ENCODE measurements at regions not wholly inside any gene's neighbourhood (a gene's known extent, or its start where the extent isn't known, plus 50 kb on each side); places are given as distances from the start of the nearest gene placed in this dataset.

DNA sequence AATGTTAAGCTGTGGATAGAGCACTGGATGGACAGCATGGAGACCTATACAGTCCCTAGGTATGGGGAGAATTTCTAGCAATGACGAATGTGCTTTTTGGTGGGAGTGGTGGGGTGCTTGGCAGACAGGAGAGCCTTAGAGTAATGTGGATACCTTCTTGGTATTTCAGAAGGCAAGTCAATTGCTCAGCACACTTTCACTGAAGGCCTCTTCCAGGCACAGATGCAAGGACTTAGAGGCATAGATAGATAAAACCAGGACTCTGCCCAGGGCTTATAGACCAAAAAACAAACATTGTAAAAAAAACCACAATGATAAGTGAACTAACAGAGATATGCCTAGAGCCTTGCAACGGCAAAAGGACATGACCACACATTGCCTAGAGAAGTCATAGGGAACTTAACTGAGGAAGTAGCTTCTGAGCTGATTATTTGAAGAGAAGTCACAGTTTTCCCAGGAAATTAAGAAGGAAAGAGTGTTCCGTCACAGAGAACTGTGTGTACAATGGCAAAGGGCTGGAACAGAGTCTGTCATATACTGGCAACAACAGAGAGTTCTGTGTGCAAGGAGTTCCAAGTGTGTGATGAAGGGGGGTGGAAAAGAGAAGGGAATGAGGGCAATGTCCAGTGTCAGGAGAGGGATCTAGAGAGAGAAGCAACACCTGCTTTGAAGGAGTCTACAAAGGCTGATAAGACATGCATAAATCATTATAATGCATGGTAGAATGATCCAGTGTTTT lies 65.9 kb upstream of the PICALM start:
- no peak for DNase-seq (ENCODE audit: low read depth, low spot score)
- peak; percentile 78 for ATAC-seq
- no peaks in the 10 kb centered on the region for H3K36me3 ChIP-seq (ENCODE audit: control insufficient read depth, insufficient read depth, low read length)
- TF ChIP-seq TCF7L2 (IDR thresholded peaks at IDR 0.05; ENCODE audit: low read depth, low read length) = 0 out of 2 replicates have a peak, but pooled peaks have one; percentile 46
- no peak for TF ChIP-seq SIN3A (IDR thresholded peaks at IDR 0.05; ENCODE audit: borderline replicate concordance, insufficient read depth, low read depth, low read length)
- peaks cover 9% of the 10 kb centered on the region for H3K4me1 ChIP-seq (ENCODE audit: control insufficient read depth, insufficient read depth, low read length)
- H3K27me3 ChIP-seq (ENCODE audit: control insufficient read depth, insufficient read depth, low read length) = no peaks in the 10 kb centered on the region
- in situ Hi-C loops (cut with HindIII; ENCODE audit: low pct_unique_long_range_greater_than_20kb, low sequenced_read_pairs) = no loop called here
- no peaks in the 10 kb centered on the region for H3K9me3 ChIP-seq (ENCODE audit: control insufficient read depth, insufficient read depth, low read depth, low read length)
- ChIA-PET POLR2A (no interaction called here), CTCF (no interaction called here)
- intact Hi-C loops (cut with micrococcal nuclease; ENCODE audit: unreplicated experiment) = no loop called here
- peak overlapping the region; percentile 14; the same call in 1 of the 2 replicates for H3K27ac ChIP-seq (ENCODE audit: low read length)
- BruUV-seq (replicated peaks) = no TSS peak
- no peak overlapping the region for H3K4me3 ChIP-seq (ENCODE audit: low read depth in 2 of 2, low read length in 2 of 2)

DNA sequence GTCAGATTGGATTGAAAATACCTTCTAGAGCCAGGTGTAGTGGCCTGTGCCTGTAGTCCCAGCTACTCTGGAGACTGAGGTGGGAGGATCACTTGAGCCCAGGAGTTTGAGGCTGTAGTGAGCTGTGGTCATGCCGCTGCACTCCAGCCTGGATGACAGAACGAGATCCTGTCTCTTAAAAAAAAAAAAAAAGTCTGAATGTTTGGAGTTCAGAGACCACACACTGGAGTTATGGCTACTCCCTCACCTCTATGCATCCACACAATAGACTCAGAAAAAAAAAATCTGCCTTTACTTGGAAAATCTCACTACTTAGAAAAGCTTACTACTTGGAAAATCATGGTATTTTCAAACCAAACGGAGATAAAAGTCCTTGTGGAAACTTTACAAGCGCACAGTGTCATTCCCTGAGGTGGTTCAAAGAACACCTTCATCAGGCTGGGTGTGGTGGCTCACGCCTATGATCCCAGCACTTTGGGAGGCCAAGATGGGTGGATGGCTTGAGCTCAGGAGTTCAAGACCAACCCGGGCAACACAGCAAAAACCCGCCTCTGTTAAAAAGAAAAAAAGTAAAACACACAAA lies 63.9 kb upstream of the PICALM start:
- TF ChIP-seq, protein P1, sequence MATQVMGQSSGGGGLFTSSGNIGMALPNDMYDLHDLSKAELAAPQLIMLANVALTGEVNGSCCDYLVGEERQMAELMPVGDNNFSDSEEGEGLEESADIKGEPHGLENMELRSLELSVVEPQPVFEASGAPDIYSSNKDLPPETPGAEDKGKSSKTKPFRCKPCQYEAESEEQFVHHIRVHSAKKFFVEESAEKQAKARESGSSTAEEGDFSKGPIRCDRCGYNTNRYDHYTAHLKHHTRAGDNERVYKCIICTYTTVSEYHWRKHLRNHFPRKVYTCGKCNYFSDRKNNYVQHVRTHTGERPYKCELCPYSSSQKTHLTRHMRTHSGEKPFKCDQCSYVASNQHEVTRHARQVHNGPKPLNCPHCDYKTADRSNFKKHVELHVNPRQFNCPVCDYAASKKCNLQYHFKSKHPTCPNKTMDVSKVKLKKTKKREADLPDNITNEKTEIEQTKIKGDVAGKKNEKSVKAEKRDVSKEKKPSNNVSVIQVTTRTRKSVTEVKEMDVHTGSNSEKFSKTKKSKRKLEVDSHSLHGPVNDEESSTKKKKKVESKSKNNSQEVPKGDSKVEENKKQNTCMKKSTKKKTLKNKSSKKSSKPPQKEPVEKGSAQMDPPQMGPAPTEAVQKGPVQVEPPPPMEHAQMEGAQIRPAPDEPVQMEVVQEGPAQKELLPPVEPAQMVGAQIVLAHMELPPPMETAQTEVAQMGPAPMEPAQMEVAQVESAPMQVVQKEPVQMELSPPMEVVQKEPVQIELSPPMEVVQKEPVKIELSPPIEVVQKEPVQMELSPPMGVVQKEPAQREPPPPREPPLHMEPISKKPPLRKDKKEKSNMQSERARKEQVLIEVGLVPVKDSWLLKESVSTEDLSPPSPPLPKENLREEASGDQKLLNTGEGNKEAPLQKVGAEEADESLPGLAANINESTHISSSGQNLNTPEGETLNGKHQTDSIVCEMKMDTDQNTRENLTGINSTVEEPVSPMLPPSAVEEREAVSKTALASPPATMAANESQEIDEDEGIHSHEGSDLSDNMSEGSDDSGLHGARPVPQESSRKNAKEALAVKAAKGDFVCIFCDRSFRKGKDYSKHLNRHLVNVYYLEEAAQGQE (IDR thresholded peaks at IDR 0.05; ENCODE audit: insufficient read depth in 1 of 2, low read depth in 2 of 2, low read length in 1 of 2) = no peak
- CTCF ChIA-PET = interaction anchor here (0.7 kb wide), 2 partner anchors 9 to 16 kb away, joined by 5 read pairs; no protein-coding TSS in a partner anchor
- H3K27ac ChIP-seq (ENCODE audit: low read length) = no peak overlapping the region
- in situ Hi-C loops (cut with HindIII; ENCODE audit: low pct_unique_long_range_greater_than_20kb, low sequenced_read_pairs) (no loop called here), intact Hi-C loops (cut with micrococcal nuclease; ENCODE audit: unreplicated experiment) (no loop called here)
- DNase-seq (ENCODE audit: low read depth, low spot score) = no peak
- H3K4me1 ChIP-seq (ENCODE audit: control insufficient read depth, insufficient read depth, low read length) = peaks cover 9% of the 10 kb centered on the region
- no peaks in the 10 kb centered on the region; the same call in 1 of the 2 replicates for H3K27me3 ChIP-seq (ENCODE audit: control insufficient read depth, insufficient read depth, low read length)
- no peak for ATAC-seq
- no peaks in the 10 kb centered on the region for H3K36me3 ChIP-seq (ENCODE audit: control insufficient read depth, insufficient read depth, low read length)
- no peaks in the 10 kb centered on the region for H3K9me3 ChIP-seq (ENCODE audit: control insufficient read depth, insufficient read depth, low read depth, low read length)
- POLR2A ChIA-PET = no interaction called here
- BruUV-seq (replicated peaks) = no TSS peak
- no peak overlapping the region for H3K4me3 ChIP-seq (ENCODE audit: low read depth in 2 of 2, low read length in 2 of 2)

DNA sequence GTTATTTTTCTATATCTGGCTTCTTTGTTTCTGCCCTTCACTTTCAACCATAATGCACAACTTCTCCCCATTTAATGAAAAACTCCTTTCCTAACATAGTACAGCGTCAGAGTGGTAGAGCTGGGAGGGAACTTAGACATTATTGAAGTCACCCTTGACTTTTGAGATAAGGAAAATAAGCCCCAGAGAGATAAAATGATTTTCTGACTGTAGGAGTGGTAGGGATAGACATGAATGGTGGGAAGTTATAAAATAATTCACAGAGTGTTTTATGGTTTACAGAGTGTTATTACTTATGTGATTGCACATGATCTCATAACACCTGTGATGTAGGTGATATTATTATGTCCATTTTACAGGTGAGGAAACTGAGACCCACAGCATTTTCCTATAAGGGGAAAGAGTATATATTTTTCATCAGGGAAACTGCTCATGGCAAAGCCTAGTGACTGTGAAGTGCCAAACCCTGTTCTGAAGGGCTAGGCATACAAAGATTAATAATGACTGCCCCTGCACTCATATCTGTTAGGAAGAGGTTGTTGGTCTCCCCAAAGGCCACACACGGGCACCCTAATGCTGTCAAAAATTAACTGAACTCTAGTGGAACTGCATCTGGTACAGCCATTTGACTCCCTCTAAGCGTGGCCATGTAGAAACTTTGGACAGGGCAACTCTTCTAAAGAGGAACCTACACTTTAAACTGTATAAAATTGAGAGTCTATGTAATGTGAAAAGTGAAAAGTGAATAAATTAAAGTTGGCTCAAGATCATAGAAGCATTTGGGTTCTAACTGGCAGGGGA lies 61.1 kb upstream of the PICALM start:
- no peak for DNase-seq (ENCODE audit: low read depth, low spot score)
- TF ChIP-seq, protein P1 (IDR thresholded peaks at IDR 0.05; ENCODE audit: insufficient read depth in 1 of 2, low read depth in 2 of 2, low read length in 1 of 2) = no peak
- TF ChIP-seq, protein P2, sequence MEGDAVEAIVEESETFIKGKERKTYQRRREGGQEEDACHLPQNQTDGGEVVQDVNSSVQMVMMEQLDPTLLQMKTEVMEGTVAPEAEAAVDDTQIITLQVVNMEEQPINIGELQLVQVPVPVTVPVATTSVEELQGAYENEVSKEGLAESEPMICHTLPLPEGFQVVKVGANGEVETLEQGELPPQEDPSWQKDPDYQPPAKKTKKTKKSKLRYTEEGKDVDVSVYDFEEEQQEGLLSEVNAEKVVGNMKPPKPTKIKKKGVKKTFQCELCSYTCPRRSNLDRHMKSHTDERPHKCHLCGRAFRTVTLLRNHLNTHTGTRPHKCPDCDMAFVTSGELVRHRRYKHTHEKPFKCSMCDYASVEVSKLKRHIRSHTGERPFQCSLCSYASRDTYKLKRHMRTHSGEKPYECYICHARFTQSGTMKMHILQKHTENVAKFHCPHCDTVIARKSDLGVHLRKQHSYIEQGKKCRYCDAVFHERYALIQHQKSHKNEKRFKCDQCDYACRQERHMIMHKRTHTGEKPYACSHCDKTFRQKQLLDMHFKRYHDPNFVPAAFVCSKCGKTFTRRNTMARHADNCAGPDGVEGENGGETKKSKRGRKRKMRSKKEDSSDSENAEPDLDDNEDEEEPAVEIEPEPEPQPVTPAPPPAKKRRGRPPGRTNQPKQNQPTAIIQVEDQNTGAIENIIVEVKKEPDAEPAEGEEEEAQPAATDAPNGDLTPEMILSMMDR (IDR thresholded peaks at IDR 0.05) = no peak
- TF ChIP-seq SIN3A (IDR thresholded peaks at IDR 0.05; ENCODE audit: borderline replicate concordance, insufficient read depth, low read depth, low read length) (no peak), POLR2AphosphoS5 (IDR thresholded peaks at IDR 0.05; ENCODE audit: low read depth, low read length) (no peak), TCF7L2 (IDR thresholded peaks at IDR 0.05; ENCODE audit: low read depth, low read length) (no peak)
- no TSS peak for BruUV-seq (replicated peaks)
- CTCF ChIA-PET = no interaction called here
- ATAC-seq = no peak
- Histone ChIP-seq H3K4me3 (ENCODE audit: low read depth in 2 of 2, low read length in 2 of 2) (no peak overlapping the region), H3K36me3 (ENCODE audit: control insufficient read depth, insufficient read depth, low read length) (no peaks in the 10 kb centered on the region), H3K27ac (ENCODE audit: low read length) (no peak overlapping the region), H3K9me3 (ENCODE audit: control insufficient read depth, insufficient read depth, low read depth, low read length) (no peaks in the 10 kb centered on the region), H3K27me3 (ENCODE audit: control insufficient read depth, insufficient read depth, low read length) (no peaks in the 10 kb centered on the region; the same call in 1 of the 2 replicates), H3K4me1 (ENCODE audit: control insufficient read depth, insufficient read depth, low read length) (peaks cover 5% of the 10 kb centered on the region)
- POLR2A ChIA-PET = no interaction called here
- in situ Hi-C loops (cut with HindIII; ENCODE audit: low pct_unique_long_range_greater_than_20kb, low sequenced_read_pairs) (no loop called here), intact Hi-C loops (cut with micrococcal nuclease; ENCODE audit: unreplicated experiment) (no loop called here)

All from Panc1 (cell line).